ENCODE measurements at regions not wholly inside any gene's neighbourhood (a gene's known extent, or its start where the extent isn't known, plus 50 kb on each side); places are given as distances from the start of the nearest gene placed in this dataset.

GRCh38 chr9:81072758-81073157, 616.6 kb downstream of the TLE1 start:
- no peak for TF ChIP-seq CTCF (IDR thresholded peaks at IDR 0.05; ENCODE audit: extremely low read depth in 1 of 2, insufficient read depth in 1 of 2, low read depth in 1 of 2, low read length in 2 of 2)
- no peak for TF ChIP-seq POLR2AphosphoS5 (IDR thresholded peaks at IDR 0.05; ENCODE audit: insufficient read depth, low read depth, low read length)
- no peak for TF ChIP-seq POLR2A (IDR thresholded peaks at IDR 0.05; ENCODE audit: low read depth, low read length)
- no peak for TF ChIP-seq GATA2 (IDR thresholded peaks at IDR 0.05; ENCODE audit: insufficient read depth, insufficient read length, low read depth, low read length)
